ENCODE measurements at regions not wholly inside any gene's neighbourhood (a gene's known extent, or its start where the extent isn't known, plus 50 kb on each side); places are given as distances from the start of the nearest gene placed in this dataset.

DNA sequence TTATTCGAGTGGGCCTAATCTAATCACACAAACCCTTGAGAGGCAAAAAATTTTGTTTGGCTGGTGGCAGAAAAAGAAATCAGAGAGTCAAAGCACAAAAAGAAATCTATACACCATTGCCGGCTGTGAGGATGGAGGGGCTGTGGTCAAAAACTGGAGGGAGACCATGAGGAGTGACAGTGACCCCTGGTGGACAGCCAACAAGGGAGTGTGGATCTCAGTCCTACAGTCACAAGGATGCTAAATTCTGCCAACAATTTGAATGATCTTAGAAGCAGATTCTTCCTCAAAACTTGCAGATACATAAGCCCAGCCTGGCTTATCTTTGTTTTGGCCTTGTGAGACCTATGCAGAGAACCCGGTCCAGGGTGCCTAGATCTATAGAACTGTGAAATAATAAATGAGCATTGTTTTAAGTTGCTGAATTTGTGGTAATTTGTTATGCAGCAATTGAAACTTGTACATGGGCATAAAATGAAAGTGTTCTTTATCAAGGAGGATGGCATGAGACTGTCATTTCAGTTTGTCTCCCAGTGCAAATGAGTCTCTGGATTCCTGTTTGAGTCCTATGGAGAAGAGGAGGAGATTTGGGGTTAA lies 103.0 kb upstream of the ARHGEF26 start:
- DNase-seq: no peak

- DNase-seq: no peak
Measured at GRCh38 chr3:154022606-154023005, 98.6 kb upstream of the ARHGEF26 start.

DNA sequence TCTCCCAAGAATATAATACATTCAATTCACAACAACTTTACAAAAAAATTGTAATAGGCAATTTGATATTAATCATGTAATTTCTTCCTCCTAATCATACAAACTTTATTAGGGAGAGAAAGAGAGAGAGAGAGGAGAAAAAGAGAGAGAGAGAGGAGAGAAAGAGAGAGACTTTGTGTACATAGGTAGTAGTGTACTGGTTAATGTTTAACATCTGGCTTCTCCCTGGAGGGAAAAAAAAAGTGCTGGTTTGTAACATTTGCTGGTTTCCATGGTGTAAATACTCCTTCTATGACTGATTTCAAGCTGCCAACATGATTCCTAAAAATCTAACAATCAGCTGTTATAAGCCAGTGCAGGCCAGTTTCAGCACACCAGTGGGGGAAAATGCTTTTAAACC lies 98.0 kb upstream of the ARHGEF26 start:
- DNase-seq: no peak

DNA sequence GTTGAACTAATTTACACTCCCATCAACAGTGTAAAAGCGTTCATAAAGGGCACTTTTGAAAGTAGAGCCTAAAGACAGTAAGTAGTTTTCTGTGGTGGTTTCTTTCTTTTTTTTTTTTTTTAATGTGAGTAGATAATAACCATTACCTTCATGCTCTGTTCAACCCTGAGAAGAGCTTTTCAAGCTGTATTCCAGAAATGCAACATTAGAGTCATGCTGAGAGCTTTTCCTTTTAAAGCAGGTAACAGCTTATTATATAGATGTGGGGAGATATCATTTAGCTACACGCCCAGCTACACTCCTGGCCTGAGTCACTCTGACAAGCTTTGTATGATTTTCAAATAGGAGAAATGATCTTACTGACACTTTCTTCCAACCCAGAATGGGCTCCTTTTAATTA lies 96.2 kb upstream of the ARHGEF26 start:
- no peak for DNase-seq

DNA sequence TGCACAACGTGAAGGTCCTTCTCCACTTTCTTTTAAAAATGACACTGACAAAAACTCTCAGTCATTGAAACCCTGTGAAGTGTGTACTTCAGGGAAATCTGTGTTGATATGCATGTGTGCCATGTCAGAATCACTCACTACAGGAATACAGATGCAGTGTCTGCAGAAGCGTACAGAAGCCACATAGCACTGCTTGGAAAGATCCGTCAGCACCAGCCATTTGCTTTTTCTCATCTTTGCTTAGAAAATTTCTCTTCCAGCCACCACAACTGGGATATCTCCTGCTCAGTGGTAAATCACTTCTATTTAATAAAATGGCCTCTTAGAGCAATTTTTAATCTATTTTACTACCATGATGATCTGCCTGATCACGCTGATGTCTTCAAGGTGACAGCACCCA lies 91.3 kb upstream of the ARHGEF26 start:
- DNase-seq: no peak

GRCh38 chr3:154034797-154035330 lies 86.3 kb upstream of the ARHGEF26 start:
- DNase-seq: no peak

DNA sequence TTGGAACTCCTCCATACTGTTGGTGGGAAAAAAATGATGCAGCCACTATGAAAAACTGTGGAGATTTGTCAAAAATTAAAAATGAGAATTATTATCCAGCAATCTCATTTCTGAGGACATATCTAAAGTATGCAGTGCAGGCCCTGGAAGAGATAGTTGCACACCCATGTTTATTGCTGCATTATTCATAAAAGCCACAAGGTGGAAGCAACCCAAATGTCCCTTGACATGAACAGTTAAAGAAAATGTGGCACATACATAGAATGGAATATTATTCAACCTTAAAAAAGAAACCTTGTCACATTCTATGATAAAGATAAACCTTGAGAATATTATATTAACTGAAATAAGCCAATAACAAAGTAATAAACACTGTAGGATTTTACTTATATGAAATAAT lies 80.9 kb upstream of the ARHGEF26 start:
- DNase-seq: no peak

- DNase-seq: no peak
Measured at GRCh38 chr3:154044671-154045070, 76.5 kb upstream of the ARHGEF26 start.

GRCh38 chr3:154050216-154050615 lies 71.0 kb upstream of the ARHGEF26 start:
- DNase-seq: no peak

DNA sequence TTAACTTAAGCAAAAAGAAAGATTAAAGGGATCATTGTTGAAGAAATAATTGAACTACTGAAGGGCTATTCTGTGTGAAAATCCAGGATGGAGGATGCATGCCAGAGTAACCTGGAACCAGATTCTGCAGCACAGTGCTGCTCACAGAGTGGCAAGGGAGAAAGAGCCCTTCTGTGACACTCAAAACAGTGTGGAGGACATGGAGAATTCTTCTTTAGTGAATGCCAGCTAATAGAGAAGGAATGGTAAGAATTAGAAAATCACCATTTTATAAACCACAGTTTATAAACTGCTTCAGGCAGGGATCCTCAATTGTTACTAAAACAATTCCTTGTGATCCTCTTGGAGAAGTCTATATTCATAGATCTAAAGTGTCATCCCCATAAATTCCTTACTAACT lies 70.4 kb upstream of the ARHGEF26 start:
- DNase-seq: no peak

DNA sequence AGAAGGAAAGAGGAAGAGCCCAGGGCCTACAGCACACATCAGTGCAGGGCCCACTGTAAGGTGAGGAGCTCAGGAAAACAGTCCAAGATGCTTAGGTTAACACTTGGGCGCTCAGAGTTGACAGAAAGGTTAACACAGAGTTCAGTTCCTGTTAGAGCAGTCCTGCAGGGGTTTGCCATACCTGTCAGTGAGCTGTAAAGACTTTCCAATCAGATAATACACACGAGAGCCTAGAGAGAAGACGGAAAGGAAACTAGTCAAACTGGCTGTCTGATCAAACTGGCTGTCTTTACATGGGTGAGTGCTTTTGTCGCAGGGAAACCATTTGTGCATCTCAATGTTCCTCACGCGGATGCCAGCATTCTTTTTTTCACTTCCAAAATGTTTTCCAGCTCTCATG lies 61.4 kb upstream of the ARHGEF26 start:
- DNase-seq: no peak

DNA sequence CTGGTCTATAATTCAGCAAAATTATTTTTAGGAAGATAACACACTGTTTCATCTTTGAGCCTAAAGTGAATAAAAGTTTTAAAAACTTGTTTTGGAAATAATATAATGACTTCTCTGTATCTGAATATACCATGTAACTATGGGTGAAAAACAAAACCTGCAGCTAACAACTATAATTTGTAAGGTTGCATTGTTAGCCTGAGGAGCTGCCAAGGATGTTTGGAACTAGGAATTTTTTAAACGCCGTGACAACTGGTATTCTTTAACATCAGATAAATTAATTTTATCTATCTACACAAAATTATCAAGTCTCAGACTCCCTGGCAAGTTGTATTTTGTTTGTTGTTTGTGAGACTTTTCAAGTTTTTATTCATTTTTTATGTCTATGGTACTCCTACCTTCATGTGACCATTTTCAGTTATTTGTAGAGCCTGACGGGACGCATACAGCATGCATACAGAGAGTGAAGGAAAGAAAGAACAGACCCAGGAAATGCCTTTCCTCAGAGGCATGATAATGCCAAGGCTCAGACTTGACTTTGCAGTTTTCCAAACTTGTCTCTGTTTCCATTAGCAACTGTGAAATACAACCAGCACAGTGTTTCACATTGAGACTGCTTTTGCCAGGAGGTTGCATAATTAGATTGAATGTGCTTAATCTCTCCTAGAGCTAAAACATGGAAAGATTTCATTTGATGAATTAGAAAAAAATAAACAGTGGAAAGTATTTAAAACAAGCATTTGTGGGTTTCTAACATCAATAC lies 60.8 kb upstream of the ARHGEF26 start:
- DNase-seq: no peak

- DNase-seq: no peak
Measured at GRCh38 chr3:154061001-154061370, 60.2 kb upstream of the ARHGEF26 start.

DNA sequence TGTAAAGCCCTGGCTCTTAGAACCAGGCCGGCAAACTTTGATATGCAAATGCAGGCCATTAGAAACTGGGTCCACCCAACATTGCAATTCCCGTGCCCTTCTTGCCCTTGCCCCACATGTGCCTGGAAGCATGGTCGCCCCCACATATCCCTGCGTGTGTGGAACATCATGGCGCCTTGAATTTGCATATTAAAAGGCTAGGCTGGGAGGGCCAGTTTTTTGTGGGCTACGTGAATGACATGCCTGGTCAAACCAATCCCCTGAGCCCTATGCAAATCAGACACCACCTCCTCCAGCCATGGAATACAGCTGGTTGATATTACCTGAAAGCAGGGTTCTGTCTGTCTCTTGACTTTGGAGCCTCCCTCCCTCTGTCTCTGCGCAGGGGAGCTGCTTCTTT lies 58.7 kb upstream of the ARHGEF26 start:
- no peak for DNase-seq

GRCh38 chr3:154071146-154071545 lies 50.0 kb upstream of the ARHGEF26 start:
- DNase-seq: no peak

All from NCI-H1092 (cell line).